Brain pericyte (primary cell): ENCODE measurements at regions not wholly inside any gene's neighbourhood (a gene's known extent, or its start where the extent isn't known, plus 50 kb on each side); places are given as distances from the start of the nearest gene placed in this dataset.
"Not testable (repeated sequence)": the region's sequence is repeated elsewhere in the genome, so short reads cannot be mapped to it uniquely, and the experiment has no call there.

ENCODE experiments used
- DNase-seq: peaks from one replicate; pipeline ENCODE4 v3.0.0-alpha.2; 2012; ENCODE audit warnings: low read depth, low spot score

DNA sequence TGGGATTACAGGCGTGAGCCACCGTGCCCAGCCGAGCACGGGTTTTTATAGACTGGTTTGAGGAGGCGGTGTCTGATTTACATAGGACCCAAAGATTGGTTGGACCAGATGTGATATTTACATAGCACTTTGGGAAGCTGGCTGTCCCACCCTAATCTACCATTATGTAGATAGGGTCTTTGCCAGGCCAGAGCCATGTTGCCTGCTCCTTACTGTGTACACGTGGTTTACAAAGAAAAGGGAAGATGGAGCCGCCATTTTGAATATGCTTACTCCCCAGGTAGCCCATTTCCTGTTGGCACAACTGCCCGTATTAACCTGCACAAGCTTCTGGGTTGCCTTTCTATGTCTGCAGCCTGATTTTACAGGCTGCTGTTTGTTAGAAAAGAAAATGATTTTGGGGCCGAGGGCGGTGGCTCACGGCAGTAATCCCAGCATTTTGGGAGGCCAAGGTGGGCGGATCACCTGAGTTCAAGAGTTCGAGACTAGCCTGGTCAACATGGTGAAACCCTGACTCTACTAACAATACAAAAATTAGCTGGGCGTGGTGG is 89.9 kb upstream of the EEF2KMT start:
- DNase-seq, result no peak

GRCh38 chr16:5186381-5186903 is 88.8 kb upstream of the EEF2KMT start:
- no peak for DNase-seq

GRCh38 chr16:5176505-5176904 is 78.9 kb upstream of the EEF2KMT start:
- DNase-seq, result no peak

DNA sequence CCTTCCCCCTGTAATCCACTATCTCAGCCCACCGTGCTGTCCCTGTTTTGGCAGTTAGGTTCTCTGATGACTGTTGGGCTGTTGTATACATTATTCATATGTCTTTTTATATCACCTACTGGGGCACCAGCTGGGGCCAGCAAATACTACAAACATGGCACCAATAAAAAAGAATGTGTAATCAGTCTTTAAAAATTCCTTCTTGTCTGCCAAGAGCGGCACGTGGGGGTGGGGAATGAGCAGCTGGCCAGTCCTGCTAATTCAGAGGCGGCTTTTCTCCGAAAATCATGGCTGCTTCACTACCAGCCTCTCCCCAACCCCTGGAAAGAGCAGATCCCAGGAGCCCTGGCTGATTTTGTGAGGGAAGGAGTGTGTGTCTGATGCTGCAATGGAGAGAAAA is 77.7 kb upstream of the EEF2KMT start:
- DNase-seq, result no peak

GRCh38 chr16:5166486-5166885 is 68.9 kb upstream of the EEF2KMT start:
- DNase-seq, result no peak

DNA sequence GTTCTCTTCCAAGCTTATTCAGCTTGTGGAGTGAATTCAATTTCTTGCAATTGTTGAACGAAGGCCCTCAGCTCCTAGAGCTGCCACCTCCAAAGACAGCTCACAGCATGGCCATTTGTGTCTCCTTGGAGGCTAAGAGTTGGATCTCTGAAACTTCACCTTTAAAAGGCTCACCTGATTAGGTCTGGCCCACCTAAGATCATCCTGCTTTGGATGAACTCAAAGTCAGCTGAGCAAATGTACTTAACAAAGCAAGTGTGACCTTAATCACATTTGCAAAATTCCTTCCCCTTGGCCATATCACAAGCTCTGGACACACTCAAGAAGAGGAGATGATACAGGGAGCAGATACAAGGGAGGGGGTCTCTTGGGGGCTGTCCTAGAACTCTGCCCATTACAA is 67.8 kb upstream of the EEF2KMT start:
- DNase-seq, result not testable (repeated sequence)

- DNase-seq, result not testable (repeated sequence)
These were observed 65.2 kb upstream of the EEF2KMT start for GRCh38 chr16:5162801-5163200.

- DNase-seq, result not testable (repeated sequence)
These were observed 64.3 kb upstream of the EEF2KMT start for GRCh38 chr16:5161888-5162287.

- peak; percentile 1 for DNase-seq
These were observed 62.4 kb upstream of the EEF2KMT start for GRCh38 chr16:5160010-5160409.

- not testable (repeated sequence) for DNase-seq
These were observed 61.9 kb upstream of the EEF2KMT start for GRCh38 chr16:5159537-5159936.

GRCh38 chr16:5158494-5158893 is 60.9 kb upstream of the EEF2KMT start:
- no peak for DNase-seq

GRCh38 chr16:5156486-5156885 is 58.9 kb upstream of the EEF2KMT start:
- DNase-seq, result not testable (repeated sequence)

DNA sequence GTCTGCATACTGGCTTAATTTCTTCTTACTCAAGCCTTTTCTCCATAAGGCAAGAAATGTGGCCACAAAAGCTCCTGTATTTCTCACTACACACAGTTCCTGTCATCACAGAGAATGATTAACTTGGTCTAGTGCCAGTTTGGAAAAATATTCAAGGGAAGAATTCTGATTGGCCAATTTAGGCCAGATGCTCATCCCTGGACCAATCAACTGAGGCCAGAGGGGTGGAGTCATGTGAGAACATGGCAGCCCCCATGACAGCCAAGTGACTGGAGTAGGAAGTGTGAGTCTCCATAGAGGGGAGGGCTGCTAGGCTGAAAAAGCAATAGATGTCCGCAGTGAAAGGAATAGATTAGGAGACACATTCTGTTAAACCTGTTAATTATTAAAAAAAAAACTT is 56.4 kb upstream of the EEF2KMT start:
- DNase-seq, result not testable (repeated sequence)

DNA sequence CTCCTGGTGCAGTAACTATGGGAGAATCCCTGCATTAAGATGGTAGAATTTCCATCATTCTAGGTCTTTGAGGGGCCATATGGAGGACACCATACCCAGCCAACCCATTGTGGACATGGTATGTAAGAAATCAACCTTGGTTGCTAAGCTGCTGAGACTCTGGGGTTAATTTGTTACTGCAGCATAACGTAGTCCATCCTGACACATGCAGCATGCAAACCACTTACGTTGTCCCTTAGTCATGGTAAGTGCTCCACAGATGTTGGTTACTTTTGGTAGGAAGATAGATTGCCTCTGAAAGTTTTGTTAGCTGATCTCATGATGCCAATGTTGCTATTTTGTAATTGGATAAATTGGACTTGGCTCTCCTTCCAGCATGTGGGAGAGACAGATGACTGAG is 53.8 kb upstream of the EEF2KMT start:
- not testable (repeated sequence) for DNase-seq
